Panc1 (cell line): ENCODE measurements at regions not wholly inside any gene's neighbourhood (a gene's known extent, or its start where the extent isn't known, plus 50 kb on each side); places are given as distances from the start of the nearest gene placed in this dataset.

Source experiments
- POLR2AphosphoS5 ChIP-seq: IDR thresholded peaks from 2 replicates; pipeline ENCODE4 v1.6.1; 2012; ENCODE audit warnings: mild to moderate bottlenecking, low read depth, low read length, moderate library complexity
- SIN3A ChIP-seq: IDR thresholded peaks from 2 replicates; pipeline ENCODE4 v1.6.1; 2012; ENCODE audit warnings: low read depth, mild to moderate bottlenecking, low read length, moderate library complexity, borderline replicate concordance; ENCODE audit not compliant: insufficient read depth
- TF ChIP-seq, protein P1 (sequence below): fragments of 450-650 bp; IDR thresholded peaks from 2 replicates; pipeline ENCODE4 v1.5.1; 2017; ENCODE audit warnings: mild to moderate bottlenecking
- TF ChIP-seq, protein P2 (sequence below), 2 experiments: IDR thresholded peaks; 2 replicates each; pipeline ENCODE4 v1.6.1; 2011 to 2012; ENCODE audit warnings: low read depth in 2 of 2, control low read depth in 1 of 2, low read length in 1 of 2, mild to moderate bottlenecking in 1 of 2, moderate library complexity in 1 of 2; ENCODE audit not compliant: insufficient read depth in 1 of 2

DNA sequence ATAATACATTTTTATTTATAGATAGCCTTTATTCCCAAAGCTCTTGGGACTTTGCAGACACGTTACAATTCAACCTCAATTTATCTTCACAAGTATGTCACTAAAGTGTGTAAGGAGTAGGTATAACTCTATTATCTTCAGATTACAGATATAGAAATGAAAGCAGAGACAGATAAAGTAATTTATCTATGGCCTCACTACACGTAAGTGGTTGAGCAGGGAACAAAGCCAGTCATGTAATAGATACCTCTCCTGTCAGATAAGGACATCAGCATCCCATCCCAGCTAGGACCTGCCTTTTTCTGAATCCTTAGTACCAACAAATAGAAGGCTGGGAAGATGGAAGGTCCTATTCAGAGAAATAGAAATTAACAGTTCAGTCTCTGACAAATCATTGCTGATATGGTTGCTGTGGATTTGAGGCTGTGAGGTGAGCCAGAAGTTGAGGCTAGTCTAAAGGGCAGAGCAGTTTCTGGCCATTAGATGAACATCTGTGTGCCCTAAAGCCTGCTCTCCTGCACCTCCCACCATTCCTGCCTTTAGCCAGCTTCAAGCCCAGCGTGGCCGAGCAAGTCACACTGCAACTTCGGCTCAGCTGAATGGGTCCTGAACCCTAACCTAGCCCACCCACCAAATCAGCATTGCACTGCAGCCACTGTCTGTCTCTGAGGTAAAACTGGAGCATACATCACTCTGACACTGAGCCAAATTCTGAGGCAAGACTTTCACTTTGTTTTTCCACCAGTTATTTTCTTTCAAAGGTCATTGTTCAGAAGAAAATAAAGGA, 71.1 kb upstream of the PLEKHA5 start:
- TF ChIP-seq, protein P1, sequence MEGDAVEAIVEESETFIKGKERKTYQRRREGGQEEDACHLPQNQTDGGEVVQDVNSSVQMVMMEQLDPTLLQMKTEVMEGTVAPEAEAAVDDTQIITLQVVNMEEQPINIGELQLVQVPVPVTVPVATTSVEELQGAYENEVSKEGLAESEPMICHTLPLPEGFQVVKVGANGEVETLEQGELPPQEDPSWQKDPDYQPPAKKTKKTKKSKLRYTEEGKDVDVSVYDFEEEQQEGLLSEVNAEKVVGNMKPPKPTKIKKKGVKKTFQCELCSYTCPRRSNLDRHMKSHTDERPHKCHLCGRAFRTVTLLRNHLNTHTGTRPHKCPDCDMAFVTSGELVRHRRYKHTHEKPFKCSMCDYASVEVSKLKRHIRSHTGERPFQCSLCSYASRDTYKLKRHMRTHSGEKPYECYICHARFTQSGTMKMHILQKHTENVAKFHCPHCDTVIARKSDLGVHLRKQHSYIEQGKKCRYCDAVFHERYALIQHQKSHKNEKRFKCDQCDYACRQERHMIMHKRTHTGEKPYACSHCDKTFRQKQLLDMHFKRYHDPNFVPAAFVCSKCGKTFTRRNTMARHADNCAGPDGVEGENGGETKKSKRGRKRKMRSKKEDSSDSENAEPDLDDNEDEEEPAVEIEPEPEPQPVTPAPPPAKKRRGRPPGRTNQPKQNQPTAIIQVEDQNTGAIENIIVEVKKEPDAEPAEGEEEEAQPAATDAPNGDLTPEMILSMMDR: no peak
- TF ChIP-seq, protein P2, sequence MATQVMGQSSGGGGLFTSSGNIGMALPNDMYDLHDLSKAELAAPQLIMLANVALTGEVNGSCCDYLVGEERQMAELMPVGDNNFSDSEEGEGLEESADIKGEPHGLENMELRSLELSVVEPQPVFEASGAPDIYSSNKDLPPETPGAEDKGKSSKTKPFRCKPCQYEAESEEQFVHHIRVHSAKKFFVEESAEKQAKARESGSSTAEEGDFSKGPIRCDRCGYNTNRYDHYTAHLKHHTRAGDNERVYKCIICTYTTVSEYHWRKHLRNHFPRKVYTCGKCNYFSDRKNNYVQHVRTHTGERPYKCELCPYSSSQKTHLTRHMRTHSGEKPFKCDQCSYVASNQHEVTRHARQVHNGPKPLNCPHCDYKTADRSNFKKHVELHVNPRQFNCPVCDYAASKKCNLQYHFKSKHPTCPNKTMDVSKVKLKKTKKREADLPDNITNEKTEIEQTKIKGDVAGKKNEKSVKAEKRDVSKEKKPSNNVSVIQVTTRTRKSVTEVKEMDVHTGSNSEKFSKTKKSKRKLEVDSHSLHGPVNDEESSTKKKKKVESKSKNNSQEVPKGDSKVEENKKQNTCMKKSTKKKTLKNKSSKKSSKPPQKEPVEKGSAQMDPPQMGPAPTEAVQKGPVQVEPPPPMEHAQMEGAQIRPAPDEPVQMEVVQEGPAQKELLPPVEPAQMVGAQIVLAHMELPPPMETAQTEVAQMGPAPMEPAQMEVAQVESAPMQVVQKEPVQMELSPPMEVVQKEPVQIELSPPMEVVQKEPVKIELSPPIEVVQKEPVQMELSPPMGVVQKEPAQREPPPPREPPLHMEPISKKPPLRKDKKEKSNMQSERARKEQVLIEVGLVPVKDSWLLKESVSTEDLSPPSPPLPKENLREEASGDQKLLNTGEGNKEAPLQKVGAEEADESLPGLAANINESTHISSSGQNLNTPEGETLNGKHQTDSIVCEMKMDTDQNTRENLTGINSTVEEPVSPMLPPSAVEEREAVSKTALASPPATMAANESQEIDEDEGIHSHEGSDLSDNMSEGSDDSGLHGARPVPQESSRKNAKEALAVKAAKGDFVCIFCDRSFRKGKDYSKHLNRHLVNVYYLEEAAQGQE (IDR thresholded peaks at IDR 0.05; ENCODE audit: insufficient read depth in 1 of 2, low read depth in 2 of 2, low read length in 1 of 2): no peak
- TF ChIP-seq POLR2AphosphoS5: no peak
- TF ChIP-seq SIN3A: no peak
